Heart right ventricle (tissue), 16 donors: ENCODE measurements at regions not wholly inside any gene's neighbourhood (a gene's known extent, or its start where the extent isn't known, plus 50 kb on each side); places are given as distances from the start of the nearest gene placed in this dataset.

Experiments used
- ATAC-seq, 8 donors: fragments of 200-7000 bp; cut with Tn5 transposase; one replicate each; pipeline ENCODE4 v1.9.1; 2020; ENCODE audit warnings: mild to moderate bottlenecking in 8 of 8, moderate library complexity in 8 of 8, moderate number of reproducible peaks in 1 of 8
- DNase-seq, 2 donors: peaks; one replicate each; pipeline ENCODE4 v3.0.0-alpha.2; 2020
- H3K27ac ChIP-seq, 10 donors: fragments of 200-600 bp; sonication (generic) in 2 of 10; one replicate each; pipeline versions ENCODE4 v1.5.0 to v1.8.0; 2020 to 2022; ENCODE audit warnings: mild to moderate bottlenecking in 3 of 10
- H3K27me3 ChIP-seq, 7 donors: fragments of 200-600 bp; one replicate each; pipeline ENCODE4 v1.8.0; 2021 to 2022; ENCODE audit warnings: mild to moderate bottlenecking in 2 of 7
- H3K36me3 ChIP-seq, 9 donors: fragments of 200-600 bp; sonication (generic) in 1 of 9; one replicate each; pipeline versions ENCODE4 v1.5.0 to v1.8.0; 2020 to 2022; ENCODE audit warnings: mild to moderate bottlenecking in 2 of 9
- H3K4me1 ChIP-seq, 9 donors: fragments of 200-600 bp; sonication (generic) in 1 of 9; one replicate each; pipeline versions ENCODE4 v1.5.0 to v1.8.0; 2020 to 2022; ENCODE audit warnings: mild to moderate bottlenecking in 4 of 9
- H3K4me3 ChIP-seq, 10 donors: fragments of 200-600 bp; sonication (generic) in 2 of 10; one replicate each; pipeline versions ENCODE4 v1.5.0 to v1.8.0; 2020 to 2022; ENCODE audit warnings: mild to moderate bottlenecking in 7 of 10, moderate library complexity in 2 of 10
- H3K9me3 ChIP-seq, 11 donors: fragments of 200-600 bp in 10 of 11; sonication (generic) in 2 of 11; one replicate each; pipeline versions ENCODE4 v1.5.0 to v1.8.0; 2013 to 2022; ENCODE audit warnings: mild to moderate bottlenecking in 2 of 11, control low read depth in 1 of 11, moderate library complexity in 1 of 11
- CTCF ChIP-seq, 9 donors: fragments of 200-600 bp; sonication (generic) in 2 of 9; IDR thresholded peaks; one replicate each; pipeline versions ENCODE4 v1.5.0 to v1.8.0; 2021 to 2022; ENCODE audit warnings: antibody characterized with exemption in 9 of 9, mild to moderate bottlenecking in 5 of 9, moderate library complexity in 1 of 9
- WGBS, 2 donors: extraction: QIAGEN DNeasy Blood & Tissue Kit; methylation state at CpG; one replicate each; pipeline ENCODE4 v1.1.7; 2013; ENCODE audit warnings: inconsistent platforms in 1 of 2; 5-methylcytosine and 5-hydroxymethylcytosine counted together
- intact Hi-C, 10 donors: fragments of 100-400 bp; cut with DNase I; formaldehyde crosslinking; loops; one replicate each; pipeline versions ENCODE4 v1.11.1 to v1.14.2; 2022
- donor health status: Arrhythmogenic right ventricular cardiomyopathy.
- donor health status: ischemic (EF 13 %, LVEDD 7.1; RV severe dilation, severe dysfunction).
- donor health status: healthy with polysubstance abuse.
- donor health status: DM: no; HTN: yes; CAD: no.
- donor health status: DM: no; HTN: no; CAD: no.
- donor health status: ischemic (EF 25% LVEDD 6.9; RV normal size, moderate dysfunction).
- donor health status: ischemic (EF 25% LVEDD 5.7; RV mildly dilated, moderate dysfunction).
- donor health status: healthy.
- donor health status: DM: yes; HTN: yes; CAD: no.
- donor health status: Ischemic cardiomyopathy.
- donor health status: ischemic (EF 35%, LVEDD 5.7; RV mildly dilated, moderate dysfunction).
- donor health status: nonischemic (EF 11% LVEDD 7.7; RV severe dilation, severe dysfunction).
- donor health status: DM: yes; HTN: yes; CAD: no.
- donor health status: PGD.
- donor health status: ischemic (EF 29% LVEDD 5.4; RV normal size, mild dysfunction).
- donor health status: nonischemic (EF 23%, LVEDD 6.1; RV moderate dilation, normal function).

- no peak for TF ChIP-seq CTCF (IDR thresholded peaks at IDR 0.05)
- ATAC-seq (peak in 2 of 8 donors; percentile 5 to 26), DNase-seq (no peak)
- intact Hi-C loops = loop anchor here in 1 of 10 donors (10.0 kb wide), 1 partner anchor 293 kb away; no protein-coding TSS in a partner anchor
- WGBS, 2 donors = 69 to 78% methylated on average over 3 of the region's 3 CpGs
- peaks cover 0 to 26% (median 0%) of the 10 kb centered on the region in 11 donors for H3K9me3 ChIP-seq
- H3K4me1 ChIP-seq = peaks cover 0 to 25% (median 18%) of the 10 kb centered on the region in 9 donors
- peak overlapping the region in 8 of 10 donors; percentile 2 to 74 (median 59) for H3K27ac ChIP-seq
- H3K36me3 ChIP-seq = no peaks in the 10 kb centered on the region
- no peak overlapping the region for H3K4me3 ChIP-seq
- no peaks in the 10 kb centered on the region for H3K27me3 ChIP-seq
These were observed 298.4 kb upstream of the AMIGO2 start for GRCh38 chr12:47378222-47378582.

GRCh38 chr12:47377414-47378221 is 297.9 kb upstream of the AMIGO2 start:
- H3K27ac ChIP-seq = peak overlapping the region in 9 of 10 donors; percentile 2 to 74 (median 59)
- H3K4me1 ChIP-seq = peaks cover 0 to 25% (median 18%) of the 10 kb centered on the region in 9 donors
- DNase-seq (peak; percentile 92), ATAC-seq (peak; percentile 91 to 99 (median 97))
- no peak overlapping the region for H3K4me3 ChIP-seq
- WGBS, 2 donors = 39 to 53% methylated on average over 12 of the region's 12 CpGs
- no peaks in the 10 kb centered on the region for H3K36me3 ChIP-seq
- intact Hi-C loops = loop anchor here in 1 of 10 donors (10.0 kb wide), 1 partner anchor 293 kb away; no protein-coding TSS in a partner anchor
- peaks cover 0 to 26% (median 0%) of the 10 kb centered on the region in 11 donors for H3K9me3 ChIP-seq
- no peaks in the 10 kb centered on the region for H3K27me3 ChIP-seq
- TF ChIP-seq CTCF (IDR thresholded peaks at IDR 0.05) = no peak

- Histone ChIP-seq H3K4me1 (peaks cover 0 to 25% (median 18%) of the 10 kb centered on the region in 9 donors), H3K27me3 (no peaks in the 10 kb centered on the region), H3K36me3 (no peaks in the 10 kb centered on the region), H3K4me3 (no peak overlapping the region), H3K9me3 (peaks cover 0 to 24% (median 0%) of the 10 kb centered on the region in 11 donors), H3K27ac (peak overlapping the region in 8 of 10 donors; percentile 6 to 74 (median 57))
- ATAC-seq (no peak), DNase-seq (no peak)
- intact Hi-C loops = loop anchor here in 1 of 10 donors (10.0 kb wide), 1 partner anchor 292 kb away; no protein-coding TSS in a partner anchor
- no peak for TF ChIP-seq CTCF (IDR thresholded peaks at IDR 0.05)
- WGBS, 2 donors = 81 to 85% methylated on average over 6 of the region's 6 CpGs
These were observed 297.2 kb upstream of the AMIGO2 start for GRCh38 chr12:47376927-47377326.

- 73 to 77% methylated on average over 1 of the region's 1 CpG for WGBS, 2 donors
- intact Hi-C loops = loop anchor here in 1 of 10 donors (10.0 kb wide), 1 partner anchor 289 kb away; no protein-coding TSS in a partner anchor
- ATAC-seq = no peak
These were observed 293.9 kb upstream of the AMIGO2 start for GRCh38 chr12:47373554-47374150.

More at GRCh38 chr12:47373554-47374150, 293.9 kb upstream of the AMIGO2 start:
- TF ChIP-seq CTCF (IDR thresholded peaks at IDR 0.05) = no peak
- no peaks in the 10 kb centered on the region for H3K27me3 ChIP-seq
- no peak overlapping the region for H3K27ac ChIP-seq
- H3K4me1 ChIP-seq = peaks cover 0 to 18% (median 13%) of the 10 kb centered on the region in 9 donors
- no peak for DNase-seq
- no peak overlapping the region for H3K4me3 ChIP-seq
- H3K9me3 ChIP-seq = peaks cover 0 to 19% (median 0%) of the 10 kb centered on the region in 11 donors
- H3K36me3 ChIP-seq = no peaks in the 10 kb centered on the region
